Osteocyte (in vitro differentiated cells): ENCODE measurements at regions not wholly inside any gene's neighbourhood (a gene's known extent, or its start where the extent isn't known, plus 50 kb on each side); places are given as distances from the start of the nearest gene placed in this dataset.

Source experiments
- DNase-seq: peaks from one replicate; pipeline ENCODE4 v3.0.0; 2021; ENCODE audit warnings: mixed read lengths; ENCODE audit not compliant: unreplicated experiment; ENCODE audit errors: extremely low spot score
- H3K27ac Mint-ChIP-seq: one replicate; pipeline ENCODE4 v1.8.0; 2021; ENCODE audit warnings: mild to moderate bottlenecking, mixed read lengths; ENCODE audit not compliant: unreplicated experiment
- H3K27me3 Mint-ChIP-seq: one replicate; pipeline ENCODE4 v1.8.0; 2021; ENCODE audit warnings: mixed read lengths; ENCODE audit not compliant: unreplicated experiment
- H3K36me3 Mint-ChIP-seq: one replicate; pipeline ENCODE4 v1.8.0; 2021; ENCODE audit warnings: mixed read lengths; ENCODE audit not compliant: unreplicated experiment
- H3K4me1 Mint-ChIP-seq: one replicate; pipeline ENCODE4 v1.8.0; 2021; ENCODE audit warnings: mixed read lengths; ENCODE audit not compliant: unreplicated experiment
- H3K4me3 Mint-ChIP-seq: one replicate; pipeline ENCODE4 v1.8.0; 2021; ENCODE audit warnings: mild to moderate bottlenecking, moderate library complexity, mixed read lengths; ENCODE audit not compliant: unreplicated experiment
- H3K9me3 Mint-ChIP-seq: one replicate; pipeline ENCODE4 v1.8.0; 2021; ENCODE audit warnings: mixed read lengths; ENCODE audit not compliant: unreplicated experiment
- CTCF ChIP-seq: fragments of 200-600 bp; sonication (generic); IDR thresholded peaks from 2 replicates; pipeline ENCODE4 v1.5.0; 2021; ENCODE audit warnings: antibody characterized with exemption, mild to moderate bottlenecking, moderate library complexity

DNA sequence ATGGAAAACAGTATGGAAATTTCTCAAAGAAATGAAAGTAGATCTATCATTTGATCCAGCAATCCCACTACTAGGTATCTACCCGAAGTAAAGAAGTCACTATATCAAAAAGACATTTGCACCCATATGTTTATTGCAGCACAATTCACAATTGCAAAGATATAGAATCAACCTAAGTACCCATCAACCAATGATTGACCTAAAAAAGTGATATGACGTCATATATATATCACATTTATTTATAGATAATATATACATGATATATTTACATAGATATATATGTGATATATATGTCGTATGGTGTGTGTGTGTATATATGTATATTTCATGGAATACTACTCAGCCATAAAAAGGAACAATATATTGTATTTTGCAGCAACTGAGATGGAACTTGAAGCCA lies 188.3 kb upstream of the ARHGAP42 start:
- no peak overlapping the region for H3K27ac Mint-ChIP-seq
- H3K4me3 Mint-ChIP-seq, result no peak overlapping the region
- H3K27me3 Mint-ChIP-seq, result peaks cover 24% of the 10 kb centered on the region
- no peaks in the 10 kb centered on the region for H3K36me3 Mint-ChIP-seq
- TF ChIP-seq CTCF, result no peak
- no peaks in the 10 kb centered on the region for H3K4me1 Mint-ChIP-seq
- peaks cover 9% of the 10 kb centered on the region for H3K9me3 Mint-ChIP-seq
- DNase-seq, result no peak

DNA sequence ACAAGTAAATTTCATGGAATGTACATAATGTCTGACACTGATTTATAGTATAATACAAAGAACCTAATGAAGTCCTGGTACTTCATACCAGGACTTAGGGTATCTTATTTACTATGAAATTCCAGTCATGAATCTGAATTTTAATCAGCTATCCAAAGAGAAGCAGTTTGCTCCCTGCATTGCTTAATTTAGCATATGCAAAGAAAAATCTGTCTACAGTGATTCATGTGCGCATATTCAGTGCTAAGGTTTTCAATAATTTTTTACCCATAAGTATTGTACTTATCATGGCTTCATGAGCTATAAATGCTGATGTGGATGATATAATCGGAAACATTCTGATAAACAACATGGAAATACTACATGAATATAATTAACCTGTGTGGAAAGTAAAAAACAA lies 185.6 kb upstream of the ARHGAP42 start:
- H3K4me1 Mint-ChIP-seq, result no peaks in the 10 kb centered on the region
- peaks cover 8% of the 10 kb centered on the region for H3K9me3 Mint-ChIP-seq
- DNase-seq, result no peak
- no peaks in the 10 kb centered on the region for H3K36me3 Mint-ChIP-seq
- H3K4me3 Mint-ChIP-seq, result no peak overlapping the region
- peaks cover 29% of the 10 kb centered on the region for H3K27me3 Mint-ChIP-seq
- TF ChIP-seq CTCF, result no peak
- H3K27ac Mint-ChIP-seq, result no peak overlapping the region

DNA sequence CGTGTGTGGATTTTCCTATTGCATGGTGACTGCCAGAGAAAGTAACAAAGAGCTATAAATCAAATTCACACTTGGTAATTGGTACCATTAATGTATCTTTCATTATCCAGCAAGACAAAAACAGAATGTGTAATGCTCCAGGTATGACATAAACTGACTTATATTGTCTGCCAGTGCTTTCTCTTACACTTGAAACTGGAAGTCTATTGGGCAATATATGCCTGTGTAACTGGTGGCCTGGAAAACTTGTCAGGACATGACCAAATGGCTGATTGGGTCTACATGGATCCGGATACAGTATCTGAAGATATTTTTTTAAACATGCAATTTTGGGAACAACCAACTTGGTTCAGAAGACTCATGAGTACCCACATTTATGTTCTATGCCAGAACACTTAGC lies 174.6 kb upstream of the ARHGAP42 start:
- peaks cover 15% of the 10 kb centered on the region for H3K4me1 Mint-ChIP-seq
- H3K27me3 Mint-ChIP-seq, result peaks cover 2% of the 10 kb centered on the region
- no peak for DNase-seq
- no peak for TF ChIP-seq CTCF
- H3K27ac Mint-ChIP-seq, result no peak overlapping the region
- no peaks in the 10 kb centered on the region for H3K36me3 Mint-ChIP-seq
- H3K9me3 Mint-ChIP-seq, result no peaks in the 10 kb centered on the region
- no peak overlapping the region for H3K4me3 Mint-ChIP-seq

- H3K4me1 Mint-ChIP-seq, result peaks cover 15% of the 10 kb centered on the region
- no peaks in the 10 kb centered on the region for H3K9me3 Mint-ChIP-seq
- no peak overlapping the region for H3K27ac Mint-ChIP-seq
- H3K27me3 Mint-ChIP-seq, result no peaks in the 10 kb centered on the region
- no peak for TF ChIP-seq CTCF
- no peaks in the 10 kb centered on the region for H3K36me3 Mint-ChIP-seq
- H3K4me3 Mint-ChIP-seq, result no peak overlapping the region
- DNase-seq, result no peak
These were observed 172.0 kb upstream of the ARHGAP42 start for GRCh38 chr11:100515087-100515486.

GRCh38 chr11:100525197-100525596 lies 161.9 kb upstream of the ARHGAP42 start:
- DNase-seq, result no peak
- Mint-ChIP-seq H3K9me3 (peaks cover 17% of the 10 kb centered on the region), H3K4me3 (no peak overlapping the region), H3K4me1 (no peaks in the 10 kb centered on the region), H3K36me3 (no peaks in the 10 kb centered on the region), H3K27ac (no peak overlapping the region), H3K27me3 (peaks cover 12% of the 10 kb centered on the region)
- TF ChIP-seq CTCF, result no peak
